Parathyroid adenoma (tissue), 2 donors: ENCODE measurements at regions not wholly inside any gene's neighbourhood (a gene's known extent, or its start where the extent isn't known, plus 50 kb on each side); places are given as distances from the start of the nearest gene placed in this dataset.
A peak's percentile ranks its signal among the peaks of the same experiment; 100 is the strongest.

Experiments used
- H2AFZ ChIP-seq: fragments of 300-600 bp; sonication (generic); one replicate; pipeline ENCODE4 v1.7.0; 2017; ENCODE audit warnings: antibody characterized with exemption, mild to moderate bottlenecking
- H3K27ac ChIP-seq: fragments of 300-600 bp; sonication (generic); one replicate; pipeline ENCODE4 v1.7.0; 2017
- H3K27me3 ChIP-seq: fragments of 300-600 bp; sonication (generic); one replicate; pipeline ENCODE4 v1.7.0; 2017; ENCODE audit warnings: low read length; ENCODE audit not compliant: control insufficient read depth, insufficient read depth
- H3K36me3 ChIP-seq: fragments of 300-600 bp; sonication (generic); one replicate; pipeline ENCODE4 v1.7.0; 2017; ENCODE audit warnings: low read length; ENCODE audit not compliant: control insufficient read depth, insufficient read depth
- H3K4me1 ChIP-seq: fragments of 300-600 bp; sonication (generic); one replicate; pipeline ENCODE4 v1.7.0; 2017; ENCODE audit warnings: control low read depth
- H3K4me2 ChIP-seq: fragments of 300-600 bp; sonication (generic); one replicate; pipeline ENCODE4 v1.7.0; 2017; ENCODE audit warnings: low read length
- H3K4me3 ChIP-seq: fragments of 300-600 bp; sonication (generic); one replicate; pipeline ENCODE4 v1.7.0; 2017; ENCODE audit warnings: low read depth, low read length
- H3K79me2 ChIP-seq: fragments of 300-600 bp; sonication (generic); one replicate; pipeline ENCODE4 v1.7.0; 2017; ENCODE audit warnings: control low read depth
- H3K9ac ChIP-seq: fragments of 300-600 bp; sonication (generic); one replicate; pipeline ENCODE4 v1.7.0; 2017; ENCODE audit warnings: mild to moderate bottlenecking
- H3K9me3 ChIP-seq: fragments of 300-600 bp; sonication (generic); one replicate; pipeline ENCODE4 v1.7.0; 2017; ENCODE audit warnings: low read length; ENCODE audit not compliant: control insufficient read depth
- CTCF ChIP-seq: fragments of 300-600 bp; sonication (generic); IDR thresholded peaks from one replicate; pipeline ENCODE4 v1.7.0; 2017; ENCODE audit warnings: antibody characterized with exemption, mild to moderate bottlenecking
- donor health status: primary hyperparathyroidism.

DNA sequence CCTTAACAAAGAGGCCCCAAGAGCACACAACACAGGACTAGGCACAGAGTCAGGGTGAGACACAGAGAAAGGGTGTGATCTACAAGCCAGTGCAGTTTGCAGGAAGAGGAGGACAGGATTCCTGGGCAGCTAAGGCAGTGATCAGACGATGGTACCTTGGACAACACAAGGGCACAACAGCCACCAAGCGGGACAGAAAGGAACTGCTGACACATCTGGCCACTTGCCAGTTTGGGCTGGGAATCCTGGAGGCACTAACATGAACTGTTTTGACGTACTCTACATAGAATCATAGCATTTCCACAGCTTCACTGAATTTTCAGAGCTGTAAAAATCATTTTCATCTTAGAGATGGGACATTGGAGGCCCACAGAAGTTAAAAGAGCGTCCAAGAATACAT is 221.5 kb upstream of the SLC35G4 start:
- H3K27me3 ChIP-seq: no peaks in the 10 kb centered on the region
- peak overlapping the region; percentile 42 for H2AFZ ChIP-seq
- H3K4me2 ChIP-seq: no peak overlapping the region
- no peak overlapping the region for H3K27ac ChIP-seq
- no peaks in the 10 kb centered on the region for H3K4me1 ChIP-seq
- no peaks in the 10 kb centered on the region for H3K9me3 ChIP-seq
- no peak overlapping the region for H3K9ac ChIP-seq
- peak; percentile 79 for TF ChIP-seq CTCF
- H3K79me2 ChIP-seq: no peaks in the 10 kb centered on the region
- no peaks in the 10 kb centered on the region for H3K36me3 ChIP-seq
- H3K4me3 ChIP-seq: no peak overlapping the region

DNA sequence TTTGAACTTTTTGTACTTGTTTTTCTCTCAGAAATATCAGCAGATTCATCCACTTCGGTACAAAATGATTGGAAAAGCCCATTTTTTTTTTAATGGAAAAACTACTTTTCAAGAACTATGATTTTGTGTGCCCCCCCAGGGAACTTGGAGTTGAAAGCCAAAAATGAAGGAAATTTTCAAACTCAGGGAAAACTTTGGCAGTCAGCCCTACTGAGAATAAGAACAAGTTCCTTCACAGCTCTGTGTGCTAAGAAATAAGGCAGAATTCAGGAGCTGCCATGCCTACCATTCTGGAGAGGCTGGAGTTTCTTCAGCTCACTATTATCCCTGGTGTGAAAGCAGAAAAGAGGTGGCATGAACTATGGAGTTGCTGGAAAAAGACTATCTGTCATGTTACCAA is 226.0 kb upstream of the SLC35G4 start:
- no peak overlapping the region for H3K4me3 ChIP-seq
- H3K4me1 ChIP-seq: no peaks in the 10 kb centered on the region
- H3K9me3 ChIP-seq: no peaks in the 10 kb centered on the region
- no peaks in the 10 kb centered on the region for H3K27me3 ChIP-seq
- H3K27ac ChIP-seq: no peak overlapping the region
- no peaks in the 10 kb centered on the region for H3K36me3 ChIP-seq
- no peak overlapping the region for H3K9ac ChIP-seq
- no peak overlapping the region for H2AFZ ChIP-seq
- TF ChIP-seq CTCF: no peak
- H3K79me2 ChIP-seq: no peaks in the 10 kb centered on the region
- no peak overlapping the region for H3K4me2 ChIP-seq

GRCh38 chr18:11380968-11381367 is 228.4 kb upstream of the SLC35G4 start:
- H3K4me2 ChIP-seq: no peak overlapping the region
- TF ChIP-seq CTCF: no peak
- H3K9ac ChIP-seq: no peak overlapping the region
- no peaks in the 10 kb centered on the region for H3K27me3 ChIP-seq
- H3K79me2 ChIP-seq: no peaks in the 10 kb centered on the region
- H3K9me3 ChIP-seq: no peaks in the 10 kb centered on the region
- no peak overlapping the region for H2AFZ ChIP-seq
- no peaks in the 10 kb centered on the region for H3K36me3 ChIP-seq
- peaks cover 13% of the 10 kb centered on the region for H3K4me1 ChIP-seq
- H3K4me3 ChIP-seq: no peak overlapping the region
- no peak overlapping the region for H3K27ac ChIP-seq

- H3K9ac ChIP-seq: no peak overlapping the region
- no peak overlapping the region for H3K4me2 ChIP-seq
- no peak overlapping the region for H3K27ac ChIP-seq
- H3K79me2 ChIP-seq: no peaks in the 10 kb centered on the region
- H3K4me3 ChIP-seq: no peak overlapping the region
- H3K27me3 ChIP-seq: no peaks in the 10 kb centered on the region
- H3K9me3 ChIP-seq: no peaks in the 10 kb centered on the region
- peaks cover 22% of the 10 kb centered on the region for H3K4me1 ChIP-seq
- H2AFZ ChIP-seq: no peak overlapping the region
- no peak for TF ChIP-seq CTCF
- no peaks in the 10 kb centered on the region for H3K36me3 ChIP-seq
Measured at GRCh38 chr18:11379660-11380059, 229.7 kb upstream of the SLC35G4 start.

- Histone ChIP-seq H3K4me1 (peaks cover 31% of the 10 kb centered on the region), H3K27ac (peak overlapping the region; percentile 46), H3K4me2 (no peak overlapping the region), H3K9ac (no peak overlapping the region), H3K9me3 (no peaks in the 10 kb centered on the region), H3K36me3 (no peaks in the 10 kb centered on the region), H2AFZ (peak overlapping the region; percentile 38), H3K27me3 (no peaks in the 10 kb centered on the region), H3K4me3 (no peak overlapping the region), H3K79me2 (no peaks in the 10 kb centered on the region)
- TF ChIP-seq CTCF: no peak
Measured at GRCh38 chr18:11377766-11378540, 228.6 kb upstream of the PIEZO2 start.
